ENCODE measurements at regions not wholly inside any gene's neighbourhood (a gene's known extent, or its start where the extent isn't known, plus 50 kb on each side); places are given as distances from the start of the nearest gene placed in this dataset.

DNA sequence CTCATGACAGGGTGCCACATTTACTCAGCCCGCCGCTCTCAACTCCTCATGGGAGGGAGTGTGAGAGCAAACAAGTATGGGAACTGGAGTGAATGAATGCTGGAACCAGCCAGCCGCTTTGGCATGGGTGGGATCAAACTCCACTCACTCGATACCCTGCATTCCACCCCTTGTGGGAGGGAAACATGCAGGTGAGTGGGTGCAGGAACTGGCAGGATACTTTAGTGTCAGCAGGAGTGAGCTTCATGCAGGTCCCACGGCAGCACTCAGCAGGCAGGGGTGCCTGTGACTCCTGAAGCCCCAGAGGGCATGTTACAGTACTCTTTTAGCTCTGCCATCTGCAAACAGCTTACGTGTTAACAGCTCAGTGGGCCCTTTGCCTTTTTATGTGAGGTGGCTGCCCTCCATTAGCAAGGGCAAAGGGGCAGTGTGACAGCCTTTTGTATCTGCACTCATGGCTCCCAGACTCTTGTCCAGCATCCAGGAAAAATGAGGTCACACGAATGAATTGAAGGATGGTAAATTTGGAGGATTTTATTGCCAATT, 433.2 kb upstream of the NMUR2 start:
- Histone ChIP-seq H3K4me2 (no peak overlapping the region), H3K27ac (no peak overlapping the region), H3K27me3 (no peaks in the 10 kb centered on the region), H3K9ac (no peak overlapping the region), H3K4me3 (no peak overlapping the region), H3K4me1 (no peaks in the 10 kb centered on the region), H3K9me3 (no peaks in the 10 kb centered on the region), H4K20me1 (no peaks in the 10 kb centered on the region), H3K36me3 (no peaks in the 10 kb centered on the region)
- no peak for TF ChIP-seq Cebpa-rat (IDR thresholded peaks at IDR 0.05)

DNA sequence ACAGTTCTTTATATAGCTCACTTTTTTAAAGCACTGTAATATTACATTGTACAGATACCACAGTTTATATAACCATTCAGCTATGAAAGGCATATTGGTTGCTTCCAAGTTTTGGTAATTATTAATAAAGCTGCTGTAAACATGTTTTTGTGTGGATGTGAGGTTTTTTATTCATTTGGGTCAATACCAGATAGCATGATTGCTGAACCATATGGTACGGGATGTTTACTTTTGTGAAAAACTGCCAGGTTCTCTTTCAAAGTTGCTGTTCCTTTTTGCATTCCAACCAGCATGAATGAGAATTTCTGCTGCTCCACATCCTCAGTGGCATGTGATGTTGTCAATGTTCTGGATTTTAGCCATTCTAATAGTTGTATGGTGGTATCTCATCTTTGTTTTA, 439.6 kb upstream of the NMUR2 start:
- H3K4me1 ChIP-seq, result no peaks in the 10 kb centered on the region
- TF ChIP-seq Cebpa-rat (IDR thresholded peaks at IDR 0.05), result no peak
- H3K27me3 ChIP-seq, result no peaks in the 10 kb centered on the region
- no peak overlapping the region for H3K4me2 ChIP-seq
- no peaks in the 10 kb centered on the region for H3K9me3 ChIP-seq
- no peak overlapping the region for H3K27ac ChIP-seq
- no peak overlapping the region for H3K4me3 ChIP-seq
- no peaks in the 10 kb centered on the region for H4K20me1 ChIP-seq
- H3K36me3 ChIP-seq, result no peaks in the 10 kb centered on the region
- no peak overlapping the region for H3K9ac ChIP-seq

DNA sequence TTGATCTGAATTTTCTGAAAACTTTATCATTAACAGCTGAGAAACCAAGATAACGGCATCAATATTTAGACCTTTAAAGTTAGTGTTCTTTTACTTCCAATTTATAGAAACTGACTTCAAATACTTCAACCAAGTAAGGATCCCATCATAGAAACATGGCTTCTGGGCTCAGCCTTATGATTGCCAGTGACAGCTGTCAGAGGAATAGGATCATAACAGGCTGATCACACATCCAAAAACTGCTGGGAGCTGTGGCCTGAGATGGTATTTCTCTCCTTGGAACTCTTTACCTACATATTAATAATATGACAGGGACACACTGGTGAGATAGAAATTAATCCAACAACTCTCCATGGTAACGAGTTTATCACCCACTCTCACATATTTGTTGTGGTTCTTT, 448.3 kb upstream of the NMUR2 start:
- TF ChIP-seq Cebpa-rat (IDR thresholded peaks at IDR 0.05), result no peak
- H3K9ac ChIP-seq, result no peak overlapping the region
- no peaks in the 10 kb centered on the region for H3K9me3 ChIP-seq
- H3K4me1 ChIP-seq, result no peaks in the 10 kb centered on the region
- no peaks in the 10 kb centered on the region for H4K20me1 ChIP-seq
- no peak overlapping the region for H3K4me3 ChIP-seq
- H3K27ac ChIP-seq, result no peak overlapping the region
- no peak overlapping the region for H3K4me2 ChIP-seq
- H3K36me3 ChIP-seq, result no peaks in the 10 kb centered on the region
- no peaks in the 10 kb centered on the region for H3K27me3 ChIP-seq

DNA sequence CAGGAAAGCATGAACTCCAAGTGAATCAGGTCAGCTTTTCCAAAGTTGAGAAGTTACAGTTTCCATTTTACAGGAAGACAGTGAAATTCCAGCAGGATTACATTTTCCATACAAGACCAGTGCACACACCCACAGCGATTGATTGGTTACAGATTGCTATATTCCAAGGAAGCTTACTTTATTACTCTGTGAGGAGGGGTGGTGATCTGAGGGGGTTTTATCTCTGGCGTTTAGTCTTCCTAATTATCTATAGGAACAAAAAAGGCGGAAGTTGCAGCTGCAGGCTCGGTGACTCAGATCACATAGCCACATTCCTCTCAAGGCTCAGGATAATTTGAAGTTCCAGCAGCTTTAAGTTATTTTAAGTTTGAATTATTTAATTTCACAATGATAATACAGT, 450.4 kb upstream of the NMUR2 start:
- no peak for TF ChIP-seq Cebpa-rat (IDR thresholded peaks at IDR 0.05)
- Histone ChIP-seq H3K36me3 (no peaks in the 10 kb centered on the region), H3K9me3 (no peaks in the 10 kb centered on the region), H3K4me1 (no peaks in the 10 kb centered on the region), H4K20me1 (no peaks in the 10 kb centered on the region), H3K27ac (no peak overlapping the region), H3K27me3 (no peaks in the 10 kb centered on the region), H3K9ac (no peak overlapping the region), H3K4me3 (no peak overlapping the region), H3K4me2 (no peak overlapping the region)

DNA sequence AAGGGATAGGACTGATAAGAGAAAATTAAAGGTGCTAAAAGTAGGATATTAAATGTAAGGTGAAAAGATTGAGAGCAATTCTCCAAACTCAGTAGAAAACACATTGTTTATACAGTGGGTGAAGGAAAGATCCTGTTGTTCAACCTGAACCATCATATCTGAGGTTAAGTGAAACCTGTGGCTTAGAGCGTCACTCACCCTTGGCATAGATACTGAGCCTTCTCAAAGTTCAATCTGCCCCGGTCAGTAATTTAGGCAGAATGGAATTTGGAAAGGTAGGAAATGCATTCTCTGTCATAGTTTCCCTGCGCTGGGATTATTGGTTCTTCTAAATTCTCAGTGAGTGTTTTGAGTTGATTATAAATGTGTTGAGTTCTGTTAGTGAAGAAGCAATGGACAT, 456.2 kb upstream of the NMUR2 start:
- Histone ChIP-seq H3K27ac (no peak overlapping the region), H3K9ac (no peak overlapping the region), H3K4me2 (no peak overlapping the region), H3K9me3 (no peaks in the 10 kb centered on the region), H3K4me1 (no peaks in the 10 kb centered on the region), H4K20me1 (no peaks in the 10 kb centered on the region), H3K36me3 (no peaks in the 10 kb centered on the region), H3K27me3 (no peaks in the 10 kb centered on the region), H3K4me3 (no peak overlapping the region)
- TF ChIP-seq Cebpa-rat (IDR thresholded peaks at IDR 0.05), result no peak

DNA sequence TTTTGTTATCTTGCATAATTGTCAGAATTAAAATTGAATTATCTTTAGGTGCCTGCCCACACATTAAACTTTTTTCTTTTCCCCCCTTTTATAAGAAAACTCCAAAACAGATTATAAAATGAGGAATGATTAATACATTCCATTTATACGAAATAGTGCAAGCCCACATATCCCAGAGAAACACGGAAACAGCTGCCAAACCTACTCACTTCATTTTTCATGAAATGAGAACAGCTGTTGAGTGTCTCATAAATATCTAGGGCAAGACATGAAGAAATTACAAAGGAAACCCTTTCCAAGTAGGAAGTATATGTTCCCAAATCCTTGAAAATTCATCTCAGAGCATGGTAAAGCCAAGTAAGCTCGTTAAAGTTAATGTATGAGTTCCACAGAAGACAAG, 459.4 kb upstream of the NMUR2 start:
- Histone ChIP-seq H3K36me3 (no peaks in the 10 kb centered on the region), H3K4me1 (peaks cover 8% of the 10 kb centered on the region), H3K27me3 (no peaks in the 10 kb centered on the region), H3K9me3 (no peaks in the 10 kb centered on the region), H3K27ac (no peak overlapping the region), H3K9ac (no peak overlapping the region), H4K20me1 (no peaks in the 10 kb centered on the region), H3K4me3 (no peak overlapping the region), H3K4me2 (no peak overlapping the region)
- TF ChIP-seq Cebpa-rat (IDR thresholded peaks at IDR 0.05), result no peak

DNA sequence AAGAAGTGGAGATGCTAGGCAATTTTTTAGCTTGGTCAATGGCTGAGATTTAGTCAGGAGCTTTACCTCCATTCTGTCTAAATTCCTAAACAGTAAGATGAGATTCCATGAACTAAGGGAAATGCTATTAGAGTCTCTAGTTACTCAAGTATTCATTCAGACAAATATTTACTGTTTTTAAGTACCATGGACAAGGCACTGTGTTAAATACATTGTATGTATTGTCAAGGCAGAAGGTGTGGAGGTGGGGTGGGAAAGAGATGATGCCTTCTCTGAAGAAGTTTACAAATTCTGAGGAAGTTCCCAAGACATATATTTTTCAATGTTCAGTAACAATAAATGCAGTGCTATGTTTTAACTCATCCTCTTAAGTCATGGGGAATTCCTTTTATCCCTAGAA, 459.9 kb upstream of the NMUR2 start:
- Histone ChIP-seq H3K9me3 (no peaks in the 10 kb centered on the region), H3K27ac (no peak overlapping the region), H3K4me1 (peaks cover 8% of the 10 kb centered on the region), H3K4me3 (no peak overlapping the region), H3K4me2 (no peak overlapping the region), H3K9ac (no peak overlapping the region), H4K20me1 (no peaks in the 10 kb centered on the region), H3K27me3 (no peaks in the 10 kb centered on the region), H3K36me3 (no peaks in the 10 kb centered on the region)
- TF ChIP-seq Cebpa-rat (IDR thresholded peaks at IDR 0.05), result no peak

DNA sequence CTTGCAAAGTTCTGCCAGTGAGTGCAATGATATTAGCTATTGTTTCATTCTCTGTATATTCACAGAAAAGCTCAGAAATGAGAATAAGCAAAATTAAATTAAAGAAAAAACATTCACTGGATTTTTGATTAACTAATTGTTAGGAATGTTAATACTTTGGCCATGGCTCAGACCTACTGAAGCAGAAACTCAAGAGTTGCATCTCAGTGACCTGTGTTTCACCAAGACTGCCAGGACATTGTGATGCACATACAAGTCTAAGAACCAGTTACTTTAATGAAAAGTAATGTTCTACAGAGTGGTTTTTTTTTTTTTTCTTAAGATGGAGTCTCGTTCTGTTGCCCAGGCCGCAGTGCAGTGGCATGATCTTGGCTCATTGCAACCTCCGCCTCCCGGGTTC, 464.9 kb upstream of the NMUR2 start:
- no peak for TF ChIP-seq Cebpa-rat (IDR thresholded peaks at IDR 0.05)
- H3K27ac ChIP-seq, result no peak overlapping the region

DNA sequence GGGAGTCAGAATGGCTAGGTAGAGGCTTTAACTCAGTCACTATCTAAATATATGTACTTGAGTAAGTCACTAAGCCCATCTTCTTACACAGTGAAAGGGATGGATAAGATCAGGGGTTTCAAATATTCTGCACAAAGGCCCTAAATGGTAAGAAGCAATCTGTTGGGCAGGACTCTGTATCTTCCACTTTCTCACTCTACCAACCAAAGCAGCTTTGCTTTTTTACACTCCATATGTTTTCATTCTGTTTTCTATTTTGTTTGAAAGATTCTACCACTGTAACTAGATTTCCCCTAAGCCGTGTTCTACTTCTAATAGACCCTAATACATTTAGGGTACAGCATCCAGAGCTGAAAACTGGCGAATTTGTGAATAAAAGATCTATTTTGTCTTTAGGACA, 477.5 kb upstream of the NMUR2 start:
- Histone ChIP-seq H3K4me1 (no peaks in the 10 kb centered on the region), H3K9me3 (0 out of 2 replicates have a peak, but pooled peaks cover 2% of the 10 kb centered on the region), H3K4me3 (no peak overlapping the region), H3K4me2 (no peak overlapping the region), H3K36me3 (no peaks in the 10 kb centered on the region), H3K27ac (no peak overlapping the region), H4K20me1 (no peaks in the 10 kb centered on the region), H3K9ac (no peak overlapping the region), H3K27me3 (no peaks in the 10 kb centered on the region)
- TF ChIP-seq Cebpa-rat (IDR thresholded peaks at IDR 0.05), result no peak

More for the DNA sequence above, 464.9 kb upstream of the NMUR2 start:
- Histone ChIP-seq H3K4me2 (no peak overlapping the region), H3K4me1 (peaks cover 8% of the 10 kb centered on the region), H4K20me1 (no peaks in the 10 kb centered on the region), H3K36me3 (no peaks in the 10 kb centered on the region), H3K9me3 (peaks cover 2% of the 10 kb centered on the region), H3K9ac (no peak overlapping the region), H3K27me3 (no peaks in the 10 kb centered on the region), H3K4me3 (no peak overlapping the region)

DNA sequence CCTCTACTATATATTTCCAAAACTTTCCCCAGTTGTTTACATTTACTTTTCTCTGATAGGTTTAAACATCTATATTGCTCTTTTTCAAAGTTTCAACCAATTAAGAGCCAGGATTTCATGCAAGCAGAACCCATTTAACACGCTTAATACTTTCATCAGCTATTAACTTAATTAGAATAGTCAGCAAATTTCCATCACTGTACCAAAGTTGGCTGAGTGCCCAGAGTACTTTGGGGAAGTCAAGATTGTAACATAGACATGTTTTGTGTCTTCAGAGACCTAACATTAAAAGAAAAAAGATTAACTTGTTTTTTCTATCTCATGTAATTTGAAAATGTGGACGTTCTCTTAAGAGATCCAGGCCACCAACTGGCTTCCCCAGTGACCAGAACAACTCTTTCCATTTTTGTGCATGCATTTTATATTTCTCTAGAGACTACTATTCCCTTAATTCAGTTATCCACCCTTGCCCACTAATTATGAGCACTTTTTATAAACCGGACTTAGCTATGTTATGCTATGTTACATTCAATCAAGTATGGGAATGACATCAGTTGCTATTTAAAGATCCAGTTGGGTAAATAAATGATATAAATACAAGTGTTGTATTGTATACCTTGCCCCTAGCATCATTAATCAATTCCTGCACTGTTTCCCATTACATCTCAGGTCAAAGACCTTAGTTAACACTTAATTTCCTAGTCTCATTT, 478.1 kb upstream of the NMUR2 start:
- TF ChIP-seq Cebpa-rat (IDR thresholded peaks at IDR 0.05), result no peak
- Histone ChIP-seq H3K4me1 (no peaks in the 10 kb centered on the region), H3K9me3 (0 out of 2 replicates have a peak, but pooled peaks cover 2% of the 10 kb centered on the region), H3K4me2 (no peak overlapping the region), H3K9ac (no peak overlapping the region), H4K20me1 (no peaks in the 10 kb centered on the region), H3K4me3 (no peak overlapping the region), H3K27ac (no peak overlapping the region), H3K36me3 (no peaks in the 10 kb centered on the region), H3K27me3 (no peaks in the 10 kb centered on the region)
